ENCODE measurements at regions not wholly inside any gene's neighbourhood (a gene's known extent, or its start where the extent isn't known, plus 50 kb on each side); places are given as distances from the start of the nearest gene placed in this dataset.
"Not testable (repeated sequence)": the region's sequence is repeated elsewhere in the genome, so short reads cannot be mapped to it uniquely, and the experiment has no call there.

DNA sequence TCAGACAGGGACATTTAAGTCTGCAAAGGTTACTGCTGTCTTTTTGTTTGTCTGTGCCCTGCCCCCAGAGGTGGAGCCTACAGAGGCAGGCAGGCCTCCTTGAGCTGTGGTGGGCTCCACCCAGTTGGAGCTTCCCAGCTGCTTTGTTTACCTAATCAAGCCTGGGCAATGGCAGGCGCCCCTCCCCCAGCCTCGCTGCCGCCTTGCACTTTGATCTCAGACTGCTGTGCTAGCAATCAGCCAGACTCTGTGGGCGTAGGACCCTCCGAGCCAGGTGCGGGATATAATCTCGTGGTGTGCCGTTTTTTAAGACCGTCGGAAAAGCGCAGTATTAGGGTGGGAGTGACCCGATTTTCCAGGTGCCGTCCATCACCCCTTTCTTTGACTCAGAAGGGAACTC is 96.2 kb upstream of the CLNK start:
- H3K4me1 ChIP-seq (ENCODE audit: control insufficient read depth in 1 of 2, insufficient read depth in 2 of 2, low read length in 2 of 2); RAD21 ChIA-PET (ENCODE audit: low non-redundant PET in 1 of 2, low total read pairs in 2 of 2, uncharacterized antibody in 2 of 2, unreplicated experiment in 2 of 2): not testable (repeated sequence)

DNA sequence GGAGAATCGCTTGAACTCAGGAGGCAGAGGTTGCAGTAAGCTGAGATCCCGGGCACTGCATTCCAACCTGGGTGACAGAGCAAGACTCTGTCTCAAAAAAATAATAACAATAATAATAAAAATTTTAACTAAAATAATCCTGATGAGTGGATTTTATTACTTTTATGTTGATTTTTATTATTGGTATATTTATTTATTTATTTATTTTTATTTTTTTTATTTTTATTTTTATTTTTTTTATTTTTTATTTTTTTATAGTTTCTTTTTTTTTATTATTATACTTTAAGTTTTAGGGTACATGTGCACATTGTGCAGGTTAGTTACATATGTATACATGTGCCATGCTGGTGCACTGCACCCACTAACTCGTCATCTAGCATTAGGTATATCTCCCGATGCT is 90.6 kb upstream of the CLNK start:
- H3K9me2 ChIP-seq (ENCODE audit: insufficient read depth); BruUV-seq (replicated peaks); CTCF ChIA-PET; H3K79me2 ChIP-seq (ENCODE audit: insufficient read depth, low read length); H3K4me2 ChIP-seq (ENCODE audit: low read length); H2AFZ ChIP-seq (ENCODE audit: low read depth, low read length, poor library complexity, severe bottlenecking); H3K27me3 ChIP-seq (ENCODE audit: insufficient read depth, low read length); RAD21 ChIA-PET (ENCODE audit: low non-redundant PET in 1 of 2, low total read pairs in 2 of 2, uncharacterized antibody in 2 of 2, unreplicated experiment in 2 of 2); H3K4me1 ChIP-seq (ENCODE audit: control insufficient read depth in 1 of 2, insufficient read depth in 2 of 2, low read length in 2 of 2); H4K20me1 ChIP-seq (ENCODE audit: insufficient read depth); H3K9me3 ChIP-seq (ENCODE audit: control insufficient read depth in 1 of 2, insufficient read depth in 1 of 2, low read depth in 1 of 2, low read length in 2 of 2); intact Hi-C loops (cut with micrococcal nuclease); H3K36me3 ChIP-seq (ENCODE audit: control insufficient read depth in 1 of 2, insufficient read depth in 2 of 2, low read length in 2 of 2); H3K9ac ChIP-seq (ENCODE audit: low read length); H3K27ac ChIP-seq (ENCODE audit: low read depth, low read length); DNase-seq (ENCODE audit: low read depth, low spot score); H3K4me3 ChIP-seq (replicated peaks in 1 of 2; ENCODE audit: low read depth in 1 of 2, low read length in 2 of 2); POLR2A ChIA-PET; ATAC-seq: not testable (repeated sequence)

More for the DNA sequence above, 96.2 kb upstream of the CLNK start:
- ATAC-seq; DNase-seq (ENCODE audit: low read depth, low spot score); H3K9me2 ChIP-seq (ENCODE audit: insufficient read depth); H3K9me3 ChIP-seq (ENCODE audit: control insufficient read depth in 1 of 2, insufficient read depth in 1 of 2, low read depth in 1 of 2, low read length in 2 of 2); intact Hi-C loops (cut with micrococcal nuclease); CTCF ChIA-PET; H3K27me3 ChIP-seq (ENCODE audit: insufficient read depth, low read length); H4K20me1 ChIP-seq (ENCODE audit: insufficient read depth); H3K9ac ChIP-seq (ENCODE audit: low read length); H3K4me2 ChIP-seq (ENCODE audit: low read length); H3K4me3 ChIP-seq (replicated peaks in 1 of 2; ENCODE audit: low read depth in 1 of 2, low read length in 2 of 2); POLR2A ChIA-PET; H3K36me3 ChIP-seq (ENCODE audit: control insufficient read depth in 1 of 2, insufficient read depth in 2 of 2, low read length in 2 of 2); H3K27ac ChIP-seq (ENCODE audit: low read depth, low read length); H3K79me2 ChIP-seq (ENCODE audit: insufficient read depth, low read length); H2AFZ ChIP-seq (ENCODE audit: low read depth, low read length, poor library complexity, severe bottlenecking); BruUV-seq (replicated peaks): not testable (repeated sequence)

DNA sequence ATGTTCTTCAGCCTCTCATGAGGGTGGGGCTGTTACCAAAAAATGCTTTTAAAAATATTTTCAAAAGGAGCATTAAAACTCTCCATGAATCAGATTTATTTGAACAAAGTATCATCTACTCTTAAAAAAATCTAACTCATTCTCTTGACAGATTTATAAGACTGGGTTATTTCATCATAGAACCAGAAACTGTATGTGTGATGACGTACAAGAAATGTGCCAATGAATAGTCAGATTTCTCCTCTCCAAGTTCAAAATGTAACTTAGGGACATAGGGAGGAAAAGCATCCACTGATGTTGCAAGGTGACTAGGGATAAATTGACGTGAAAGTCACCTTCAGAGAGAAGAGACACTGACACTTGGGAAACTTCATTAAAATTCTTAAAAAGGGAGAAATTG is 89.1 kb upstream of the CLNK start:
- CTCF ChIA-PET: no interaction called here
- TF ChIP-seq ZNF274 (IDR thresholded peaks at IDR 0.05; ENCODE audit: low read depth, low read length) (no peak), FOSL1 (IDR thresholded peaks at IDR 0.05; ENCODE audit: low read depth) (no peak), EZH2phosphoT487 (IDR thresholded peaks at IDR 0.05; ENCODE audit: borderline replicate concordance) (no peak), SP1 (IDR thresholded peaks at IDR 0.05; ENCODE audit: low read depth) (no peak), SRF (IDR thresholded peaks at IDR 0.05; ENCODE audit: low read depth) (no peak), RAD21 (IDR thresholded peaks at IDR 0.05; ENCODE audit: low read depth) (no peak), CBX3 (IDR thresholded peaks at IDR 0.05; ENCODE audit: low read depth) (no peak), POLR2A (IDR thresholded peaks at IDR 0.05; ENCODE audit: borderline replicate concordance, extremely low read depth, insufficient read depth, insufficient read length) (no peak), ELF1 (IDR thresholded peaks at IDR 0.05; ENCODE audit: borderline replicate concordance, low read depth) (no peak), ZFX (IDR thresholded peaks at IDR 0.05) (no peak)
- TF ChIP-seq, protein P1, sequence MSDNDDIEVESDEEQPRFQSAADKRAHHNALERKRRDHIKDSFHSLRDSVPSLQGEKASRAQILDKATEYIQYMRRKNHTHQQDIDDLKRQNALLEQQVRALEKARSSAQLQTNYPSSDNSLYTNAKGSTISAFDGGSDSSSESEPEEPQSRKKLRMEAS (IDR thresholded peaks at IDR 0.05): no peak
- TF ChIP-seq, protein P2, sequence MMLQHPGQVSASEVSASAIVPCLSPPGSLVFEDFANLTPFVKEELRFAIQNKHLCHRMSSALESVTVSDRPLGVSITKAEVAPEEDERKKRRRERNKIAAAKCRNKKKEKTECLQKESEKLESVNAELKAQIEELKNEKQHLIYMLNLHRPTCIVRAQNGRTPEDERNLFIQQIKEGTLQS (IDR thresholded peaks at IDR 0.05): no peak
- POLR2A ChIA-PET: no interaction called here
- no peaks in the 10 kb centered on the region for H4K20me1 ChIP-seq (ENCODE audit: insufficient read depth)
- no TSS peak for BruUV-seq (replicated peaks)
- no peaks in the 10 kb centered on the region for H3K9me3 ChIP-seq (ENCODE audit: control insufficient read depth in 1 of 2, insufficient read depth in 1 of 2, low read depth in 1 of 2, low read length in 2 of 2)
- DNase-seq (ENCODE audit: low read depth, low spot score) (no peak), ATAC-seq (no peak)
- H3K4me2 ChIP-seq (ENCODE audit: low read length): no peak overlapping the region
- no peak overlapping the region for H3K9ac ChIP-seq (ENCODE audit: low read length)
- intact Hi-C loops (cut with micrococcal nuclease): no loop called here
- H3K27ac ChIP-seq (ENCODE audit: low read depth, low read length): no peak overlapping the region
- RAD21 ChIA-PET (ENCODE audit: low non-redundant PET in 1 of 2, low total read pairs in 2 of 2, uncharacterized antibody in 2 of 2, unreplicated experiment in 2 of 2): no interaction called here
- H3K9me2 ChIP-seq (ENCODE audit: insufficient read depth): no peaks in the 10 kb centered on the region
- H3K4me1 ChIP-seq (ENCODE audit: control insufficient read depth in 1 of 2, insufficient read depth in 2 of 2, low read length in 2 of 2): peaks cover 0 to 5% of the 10 kb centered on the region in 2 experiments; a peak in 1 of 4 replicates
- H3K36me3 ChIP-seq (ENCODE audit: control insufficient read depth in 1 of 2, insufficient read depth in 2 of 2, low read length in 2 of 2): no peaks in the 10 kb centered on the region
- no peak overlapping the region for H3K4me3 ChIP-seq (replicated peaks in 1 of 2; ENCODE audit: low read depth in 1 of 2, low read length in 2 of 2)
- no peaks in the 10 kb centered on the region for H3K79me2 ChIP-seq (ENCODE audit: insufficient read depth, low read length)
- no peaks in the 10 kb centered on the region for H3K27me3 ChIP-seq (ENCODE audit: insufficient read depth, low read length)
- no peak overlapping the region for H2AFZ ChIP-seq (ENCODE audit: low read depth, low read length, poor library complexity, severe bottlenecking)
